Activated CD4-positive, alpha-beta T cell treated with anti-CD3 and anti-CD28 coated beads, Interleukin-10, Interleukin-2, amounts not matched to agents 100 ng/mL and 50 ng/mL, durations not matched to agents 16 hours and 8 hours (primary cell): ENCODE measurements at regions not wholly inside any gene's neighbourhood (a gene's known extent, or its start where the extent isn't known, plus 50 kb on each side); places are given as distances from the start of the nearest gene placed in this dataset.

ENCODE experiments used
- DNase-seq: peaks from one replicate; pipeline ENCODE4 v3.0.0-alpha.2; 2020

- no peak for DNase-seq
Observed at GRCh38 chr20:62583424-62583920, 58.8 kb upstream of the SLCO4A1 start.

GRCh38 chr20:62584671-62585460, 57.4 kb upstream of the SLCO4A1 start:
- no peak for DNase-seq

- DNase-seq, result no peak
Observed at GRCh38 chr20:62585461-62585970, 56.8 kb upstream of the SLCO4A1 start.

GRCh38 chr20:62586799-62587198, 55.5 kb upstream of the SLCO4A1 start:
- DNase-seq, result no peak

GRCh38 chr20:62587757-62588402, 54.4 kb upstream of the SLCO4A1 start:
- peak; percentile 40 for DNase-seq

GRCh38 chr20:62588458-62589149, 53.7 kb upstream of the SLCO4A1 start:
- no peak for DNase-seq

- no peak for DNase-seq
Observed at GRCh38 chr20:62589150-62589498, 53.2 kb upstream of the SLCO4A1 start.

- no peak for DNase-seq
Observed at GRCh38 chr20:62589720-62590119, 52.6 kb upstream of the SLCO4A1 start.

- DNase-seq, result no peak
Observed at GRCh38 chr20:62590309-62591121, 51.8 kb upstream of the SLCO4A1 start.

- no peak for DNase-seq
Observed at GRCh38 chr20:62591122-62591468, 51.2 kb upstream of the SLCO4A1 start.

- DNase-seq, result no peak
Observed at GRCh38 chr20:62591591-62591990, 50.7 kb upstream of the SLCO4A1 start.
